Liver (tissue), 8 donors: ENCODE measurements at regions not wholly inside any gene's neighbourhood (a gene's known extent, or its start where the extent isn't known, plus 50 kb on each side); places are given as distances from the start of the nearest gene placed in this dataset.

ENCODE experiments used
- DNase-seq: peaks from one replicate; pipeline ENCODE4 v3.0.0-alpha.2; 2017; ENCODE audit warnings: low spot score
- H3K27ac ChIP-seq, 2 donors: one replicate each; pipeline ENCODE4 v1.7.0; 2013; ENCODE audit warnings: inconsistent platforms in 2 of 2, low read length in 2 of 2, control low read depth in 1 of 2, low read depth in 1 of 2, mild to moderate bottlenecking in 1 of 2
- H3K27me3 ChIP-seq, 4 donors: one replicate each; pipeline versions ENCODE4 v1.6.1 to v1.7.0; 2013; ENCODE audit warnings: low read length in 3 of 4, inconsistent platforms in 1 of 4, mild to moderate bottlenecking in 1 of 4, moderate library complexity in 1 of 4; ENCODE audit not compliant: control insufficient read depth in 4 of 4, insufficient read depth in 4 of 4
- H3K36me3 ChIP-seq, 4 donors: one replicate each; pipeline versions ENCODE4 v1.6.1 to v1.7.0; 2013; ENCODE audit warnings: low read length in 3 of 4, mild to moderate bottlenecking in 3 of 4, low read depth in 1 of 4, moderate library complexity in 1 of 4; ENCODE audit not compliant: control insufficient read depth in 4 of 4, insufficient read depth in 3 of 4
- H3K4me1 ChIP-seq, 4 donors: one replicate each; pipeline versions ENCODE4 v1.6.1 to v1.7.0; 2013; ENCODE audit warnings: low read length in 3 of 4, mild to moderate bottlenecking in 3 of 4, moderate library complexity in 1 of 4; ENCODE audit not compliant: control insufficient read depth in 4 of 4, insufficient read depth in 4 of 4
- H3K4me3 ChIP-seq, 3 donors: one replicate each; pipeline versions ENCODE4 v1.6.1 to v1.7.0; 2013; ENCODE audit warnings: low read length in 3 of 3, control low read depth in 1 of 3, low read depth in 1 of 3, mild to moderate bottlenecking in 1 of 3
- H3K9ac ChIP-seq, 2 donors: one replicate each; pipeline ENCODE4 v1.7.0; 2013; ENCODE audit warnings: low read length in 2 of 2, mild to moderate bottlenecking in 2 of 2, moderate library complexity in 2 of 2, control low read depth in 1 of 2, low read depth in 1 of 2
- H3K9me3 ChIP-seq, 4 donors: one replicate each; pipeline versions ENCODE4 v1.6.1 to v1.7.0; 2013; ENCODE audit warnings: low read length in 3 of 4; ENCODE audit not compliant: control insufficient read depth in 4 of 4
- ATF3 ChIP-seq: IDR thresholded peaks from 2 replicates; pipeline ENCODE4 v1.6.1; 2016; ENCODE audit warnings: antibody characterized with exemption
- CTCF ChIP-seq: fragments of 150-350 bp; IDR thresholded peaks from 2 replicates; pipeline ENCODE4 v1.5.1; 2017; ENCODE audit warnings: improper control_type of control experiment, low read depth, low read length; ENCODE audit not compliant: missing input control
- EGR1 ChIP-seq, 2 donors: IDR thresholded peaks; 2 replicates each; pipeline ENCODE4 v1.6.1; 2016 to 2018; ENCODE audit warnings: antibody characterized with exemption in 2 of 2, low read depth in 2 of 2
- FOXA1 ChIP-seq: IDR thresholded peaks from 2 replicates; pipeline ENCODE4 v1.6.1; 2016; ENCODE audit warnings: antibody characterized with exemption
- FOXA2 ChIP-seq: IDR thresholded peaks from 2 replicates; pipeline ENCODE4 v1.6.1; 2016; ENCODE audit warnings: antibody characterized with exemption
- GABPA ChIP-seq, 2 donors: IDR thresholded peaks in 1 of 2; conservative IDR thresholded peaks in 1 of 2; 2 replicates each; pipeline ENCODE4 v1.6.1; 2016; ENCODE audit warnings: antibody characterized with exemption in 2 of 2, mild to moderate bottlenecking in 1 of 2, moderate library complexity in 1 of 2
- HNF4A ChIP-seq, 2 donors: conservative IDR thresholded peaks; 2 replicates each; pipeline ENCODE4 v1.6.1; 2016; ENCODE audit warnings: antibody characterized with exemption in 2 of 2, mild to moderate bottlenecking in 2 of 2
- HNF4G ChIP-seq: IDR thresholded peaks from 2 replicates; pipeline ENCODE4 v1.6.1; 2016; ENCODE audit warnings: antibody characterized with exemption
- MAX ChIP-seq: IDR thresholded peaks from 2 replicates; pipeline ENCODE4 v1.6.1; 2016; ENCODE audit warnings: antibody characterized with exemption
- NR2F2 ChIP-seq: IDR thresholded peaks from 2 replicates; pipeline ENCODE4 v1.6.1; 2016; ENCODE audit warnings: antibody characterized with exemption
- RAD21 ChIP-seq, 2 donors: IDR thresholded peaks; 2 replicates each; pipeline ENCODE4 v1.6.1; 2016; ENCODE audit warnings: antibody characterized with exemption in 2 of 2, mild to moderate bottlenecking in 2 of 2
- REST ChIP-seq: IDR thresholded peaks from 2 replicates; pipeline ENCODE4 v1.6.1; 2016; ENCODE audit warnings: antibody characterized with exemption, mild to moderate bottlenecking
- RXRA ChIP-seq, 2 donors: IDR thresholded peaks; 2 replicates each; pipeline ENCODE4 v1.6.1; 2017 to 2018; ENCODE audit warnings: antibody characterized with exemption in 2 of 2, mild to moderate bottlenecking in 1 of 2
- SP1 ChIP-seq: IDR thresholded peaks from 2 replicates; pipeline ENCODE4 v1.6.1; 2018; ENCODE audit warnings: antibody characterized with exemption, mild to moderate bottlenecking
- TAF1 ChIP-seq: conservative IDR thresholded peaks from 2 replicates; pipeline ENCODE4 v1.6.1; 2016; ENCODE audit warnings: antibody characterized with exemption, mild to moderate bottlenecking
- YY1 ChIP-seq: IDR thresholded peaks from 2 replicates; pipeline ENCODE4 v1.6.1; 2016; ENCODE audit warnings: antibody characterized with exemption, mild to moderate bottlenecking
- ZBTB33 ChIP-seq: IDR thresholded peaks from 2 replicates; pipeline ENCODE4 v1.6.1; 2016; ENCODE audit warnings: antibody characterized with exemption
- WGBS: extraction: QIAGEN DNeasy Blood & Tissue Kit; methylation state at CpG from one replicate; pipeline ENCODE4 v1.1.7; 2013; 5-methylcytosine and 5-hydroxymethylcytosine counted together
- donor health status: healthy.
- donor health status: healthy.
- donor health status: healthy.
- donor health status: healthy.
- donor health status: healthy.

DNA sequence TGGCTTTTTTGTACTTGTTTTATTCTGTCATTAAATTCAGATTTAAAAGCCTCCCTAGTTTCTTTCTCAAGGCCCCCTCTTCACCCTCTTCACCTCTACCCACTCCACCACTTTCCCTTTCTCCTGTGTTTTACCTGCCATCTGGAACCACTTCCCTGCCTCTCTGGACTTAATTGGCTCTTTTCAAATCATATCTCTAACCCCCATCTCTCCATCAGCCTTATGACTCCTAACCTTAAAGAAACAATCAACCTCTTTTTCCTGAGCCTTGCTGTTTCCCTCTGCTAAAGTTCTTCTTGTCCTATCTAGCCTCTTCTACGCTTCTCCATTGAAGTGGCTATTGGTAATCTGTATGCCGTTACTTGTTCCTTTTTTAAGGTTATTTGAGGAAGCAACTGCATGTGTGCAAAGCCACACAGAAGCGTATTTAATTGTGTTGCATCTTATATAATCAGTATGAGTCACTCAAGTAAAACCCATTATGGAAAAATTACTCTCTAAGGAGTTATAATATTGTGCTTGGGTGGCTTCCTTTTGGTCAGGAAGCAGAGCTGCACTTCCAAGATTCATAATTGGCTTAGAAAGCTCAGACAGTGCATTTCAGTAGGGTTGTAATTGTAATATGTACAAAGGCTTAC, 653.6 kb upstream of the ITGA1 start:
- H3K36me3 ChIP-seq = no peaks in the 10 kb centered on the region
- 83% methylated on average over 3 of the region's 3 CpGs for WGBS
- no peaks in the 10 kb centered on the region for H3K4me1 ChIP-seq
- no peak for TF ChIP-seq EGR1 (IDR thresholded peaks at IDR 0.05; ENCODE audit: low read depth in 2 of 2)
- no peak for TF ChIP-seq FOXA1
- TF ChIP-seq MAX = no peak
- TF ChIP-seq RXRA (IDR thresholded peaks at IDR 0.05) = no peak
- TF ChIP-seq RAD21 (IDR thresholded peaks at IDR 0.05) = no peak
- TF ChIP-seq SP1 = no peak
- TF ChIP-seq YY1 = no peak
- no peak for TF ChIP-seq NR2F2
- no peak for TF ChIP-seq GABPA (IDR thresholded peaks at IDR 0.05 in 1 of 2, conservative IDR thresholded peaks at IDR 0.05 in 1 of 2)
- TF ChIP-seq FOXA2 = no peak
- no peak for TF ChIP-seq CTCF
- no peak for TF ChIP-seq ATF3
- TF ChIP-seq HNF4A (conservative IDR thresholded peaks at IDR 0.05) = no peak
- TF ChIP-seq REST = no peak
- TF ChIP-seq ZBTB33 = no peak
- no peak for TF ChIP-seq TAF1
- no peak for TF ChIP-seq HNF4G
- no peak for DNase-seq
- no peak overlapping the region for H3K4me3 ChIP-seq
- H3K27ac ChIP-seq = no peak overlapping the region
- no peaks in the 10 kb centered on the region for H3K27me3 ChIP-seq
- H3K9ac ChIP-seq = no peak overlapping the region
- H3K9me3 ChIP-seq = no peaks in the 10 kb centered on the region
